VCaP (cell line): ENCODE measurements at regions not wholly inside any gene's neighbourhood (a gene's known extent, or its start where the extent isn't known, plus 50 kb on each side); places are given as distances from the start of the nearest gene placed in this dataset.
"Not testable (repeated sequence)": the region's sequence is repeated elsewhere in the genome, so short reads cannot be mapped to it uniquely, and the experiment has no call there.

Source experiments
- H3K27ac ChIP-seq: fragments of 450-650 bp; 2 replicates; pipeline ENCODE4 v1.5.1; 2017
- TF ChIP-seq, protein P1 (sequence below): fragments of 450-650 bp; conservative IDR thresholded peaks from 2 replicates; pipeline ENCODE4 v1.5.1; 2017; ENCODE audit warnings: mild to moderate bottlenecking, moderate library complexity

DNA sequence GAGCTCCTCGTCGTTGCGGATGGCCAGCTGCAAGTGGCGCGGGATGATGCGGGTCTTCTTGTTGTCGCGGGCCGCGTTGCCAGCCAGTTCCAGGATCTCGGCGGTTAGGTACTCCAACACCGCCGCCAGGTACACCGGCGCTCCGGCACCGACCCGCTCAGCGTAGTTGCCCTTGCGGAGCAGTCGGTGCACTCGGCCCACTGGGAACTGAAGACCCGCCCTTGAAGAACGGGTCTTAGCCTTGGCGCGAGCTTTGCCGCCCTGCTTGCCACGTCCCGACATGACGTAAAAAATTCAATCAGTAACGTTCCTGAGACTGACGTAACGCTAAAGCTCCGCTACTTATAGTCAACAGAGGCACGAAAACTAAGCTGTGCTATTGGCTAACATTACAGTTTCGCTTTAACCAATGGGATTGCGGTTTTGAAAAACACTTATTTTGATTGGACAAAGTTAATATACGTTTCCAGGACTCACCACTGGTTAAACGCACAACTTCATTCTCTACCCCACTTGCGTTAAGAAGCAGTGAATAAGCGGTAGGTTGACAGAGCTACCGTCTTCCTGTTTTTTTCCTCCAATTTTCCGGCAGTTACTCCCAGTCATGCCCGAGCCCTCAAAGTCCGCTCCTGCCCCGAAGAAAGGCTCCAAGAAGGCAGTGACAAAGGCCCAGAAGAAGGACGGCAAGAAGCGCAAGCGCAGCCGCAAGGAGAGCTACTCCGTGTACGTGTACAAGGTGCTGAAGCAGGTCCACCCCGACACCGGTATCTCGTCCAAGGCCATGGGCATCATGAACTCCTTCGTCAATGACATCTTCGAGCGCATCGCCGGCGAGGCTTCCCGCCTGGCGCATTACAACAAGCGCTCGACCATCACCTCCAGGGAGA is 73.9 kb downstream of the OR2B2 start:
- H3K27ac ChIP-seq: peak overlapping the region; percentile 95

DNA sequence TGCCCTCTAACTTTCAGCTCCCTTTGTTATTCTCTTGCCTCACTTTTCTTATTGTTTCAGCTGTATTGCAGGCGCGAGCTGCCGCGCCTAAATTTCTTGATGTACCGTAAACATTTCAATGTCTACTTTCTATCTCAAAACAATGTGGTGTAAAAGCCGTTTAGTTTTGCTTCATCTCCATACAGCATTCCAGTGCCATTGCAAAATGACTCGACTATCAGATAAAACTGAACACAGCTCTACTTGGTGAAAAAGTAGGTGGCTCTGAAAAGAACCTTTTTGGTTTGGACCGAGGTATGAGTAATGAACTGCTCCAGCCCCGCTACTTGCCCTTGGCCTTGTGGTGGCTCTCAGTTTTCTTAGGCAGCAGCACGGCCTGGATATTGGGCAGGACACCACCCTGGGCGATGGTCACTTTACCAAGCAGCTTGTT is 74.6 kb downstream of the OR2B2 start:
- H3K27ac ChIP-seq: peak overlapping the region; percentile 95
- TF ChIP-seq, protein P1, sequence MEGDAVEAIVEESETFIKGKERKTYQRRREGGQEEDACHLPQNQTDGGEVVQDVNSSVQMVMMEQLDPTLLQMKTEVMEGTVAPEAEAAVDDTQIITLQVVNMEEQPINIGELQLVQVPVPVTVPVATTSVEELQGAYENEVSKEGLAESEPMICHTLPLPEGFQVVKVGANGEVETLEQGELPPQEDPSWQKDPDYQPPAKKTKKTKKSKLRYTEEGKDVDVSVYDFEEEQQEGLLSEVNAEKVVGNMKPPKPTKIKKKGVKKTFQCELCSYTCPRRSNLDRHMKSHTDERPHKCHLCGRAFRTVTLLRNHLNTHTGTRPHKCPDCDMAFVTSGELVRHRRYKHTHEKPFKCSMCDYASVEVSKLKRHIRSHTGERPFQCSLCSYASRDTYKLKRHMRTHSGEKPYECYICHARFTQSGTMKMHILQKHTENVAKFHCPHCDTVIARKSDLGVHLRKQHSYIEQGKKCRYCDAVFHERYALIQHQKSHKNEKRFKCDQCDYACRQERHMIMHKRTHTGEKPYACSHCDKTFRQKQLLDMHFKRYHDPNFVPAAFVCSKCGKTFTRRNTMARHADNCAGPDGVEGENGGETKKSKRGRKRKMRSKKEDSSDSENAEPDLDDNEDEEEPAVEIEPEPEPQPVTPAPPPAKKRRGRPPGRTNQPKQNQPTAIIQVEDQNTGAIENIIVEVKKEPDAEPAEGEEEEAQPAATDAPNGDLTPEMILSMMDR: no peak

More for the DNA sequence above, 73.9 kb downstream of the OR2B2 start:
- TF ChIP-seq, protein P1: no peak

DNA sequence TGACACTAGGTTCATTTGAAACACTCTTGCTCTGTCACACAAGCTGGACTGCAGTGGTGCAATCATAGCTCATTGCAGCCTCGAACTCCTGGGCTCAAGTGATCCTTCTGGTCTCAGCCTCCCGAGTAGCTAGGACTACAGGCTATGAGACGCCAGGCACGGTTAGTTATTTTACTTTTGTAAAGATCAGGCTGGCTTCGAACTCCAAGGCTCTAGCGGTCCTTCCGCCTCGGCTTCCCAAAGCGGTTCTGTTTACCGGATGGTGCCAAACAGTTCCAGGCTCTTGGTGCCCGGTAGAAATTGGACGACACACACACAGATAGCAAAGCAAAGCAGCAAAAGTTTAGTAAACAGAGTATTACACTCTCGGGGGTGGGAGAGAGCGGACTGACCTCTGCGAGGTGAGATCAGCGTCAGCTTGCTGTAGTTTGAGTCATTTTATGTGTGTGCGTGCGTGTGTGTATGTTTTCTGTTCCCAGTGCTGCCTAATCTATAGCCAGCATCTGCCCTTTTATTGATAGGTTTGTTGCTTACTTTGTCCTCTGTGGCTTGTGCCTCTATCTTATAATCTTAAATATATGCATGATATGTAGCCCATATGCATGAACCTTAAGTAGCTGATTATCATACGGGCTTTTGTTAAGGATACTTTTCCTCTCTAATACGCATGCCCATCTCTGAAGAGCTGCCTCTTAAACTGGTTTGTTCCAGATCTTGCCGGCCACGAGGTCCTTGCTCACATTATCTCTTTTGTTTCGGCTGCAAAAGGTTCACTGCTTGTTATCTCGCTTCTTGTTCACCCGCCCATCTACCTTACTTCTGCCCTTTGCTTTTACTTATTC is 75.2 kb downstream of the OR2B2 start:
- H3K27ac ChIP-seq: peak overlapping the region; percentile 95
- TF ChIP-seq, protein P1: no peak

DNA sequence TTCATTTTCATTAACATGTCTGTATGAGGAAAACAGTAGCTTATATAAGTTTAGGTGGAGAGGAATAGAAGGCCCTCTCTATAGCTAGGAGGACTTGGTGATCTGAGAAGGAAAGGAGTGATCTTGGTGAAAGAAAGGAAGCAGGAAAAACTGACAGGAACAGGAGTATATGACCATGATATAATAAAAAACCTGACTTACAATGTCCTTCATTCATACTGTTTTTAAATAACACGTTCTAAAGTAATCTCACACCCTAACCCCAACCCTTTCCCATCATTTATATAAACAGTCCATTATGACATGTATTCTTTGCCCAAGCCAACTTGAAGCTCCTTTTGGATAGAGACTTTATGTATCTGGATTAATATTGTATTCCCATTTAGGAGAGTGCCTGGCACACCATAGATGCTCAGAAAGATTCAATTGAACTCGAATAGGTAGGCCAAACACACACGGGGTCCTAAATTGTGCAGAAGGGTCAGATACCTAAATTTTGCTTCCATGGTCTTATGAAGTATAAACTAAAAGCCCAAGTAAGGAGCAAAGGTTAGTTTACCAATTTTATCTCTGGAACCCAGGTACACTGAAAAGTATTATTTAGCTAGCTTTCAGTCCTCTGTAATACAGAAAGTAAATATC is 75.9 kb downstream of the OR2B2 start:
- TF ChIP-seq, protein P1: no peak
- H3K27ac ChIP-seq: peak overlapping the region; percentile 95

DNA sequence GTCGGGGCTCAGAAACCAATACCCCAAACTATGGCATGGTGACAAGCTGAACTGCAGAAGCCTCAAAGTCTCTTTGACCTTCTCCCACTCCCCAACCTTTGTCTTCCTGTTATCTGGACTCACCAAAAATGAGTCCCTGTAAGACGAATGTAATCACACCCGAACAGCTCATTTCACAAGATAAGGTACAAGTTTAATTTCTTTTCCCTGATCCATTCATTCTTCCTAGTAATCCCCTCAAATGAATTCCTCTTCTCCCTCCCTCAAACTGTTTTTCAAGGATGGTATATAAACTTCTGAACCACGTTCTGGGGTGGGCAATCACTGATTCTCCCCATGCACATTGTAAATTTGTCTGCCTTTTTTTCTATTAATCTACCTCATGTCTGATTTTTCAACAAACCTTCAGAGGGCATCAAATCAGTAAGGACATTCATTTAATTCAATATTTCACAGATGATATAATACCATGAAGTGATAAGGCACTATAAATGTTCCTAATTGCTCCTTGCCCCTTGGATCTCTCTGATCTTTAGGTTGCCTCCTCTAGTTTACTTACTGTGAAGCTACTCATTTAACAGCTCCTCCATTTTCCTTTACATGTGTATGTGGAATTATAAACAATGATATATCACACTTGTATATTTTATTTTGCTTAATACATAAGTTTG is 77.2 kb downstream of the OR2B2 start:
- H3K27ac ChIP-seq: peak overlapping the region; percentile 95
- TF ChIP-seq, protein P1: no peak

DNA sequence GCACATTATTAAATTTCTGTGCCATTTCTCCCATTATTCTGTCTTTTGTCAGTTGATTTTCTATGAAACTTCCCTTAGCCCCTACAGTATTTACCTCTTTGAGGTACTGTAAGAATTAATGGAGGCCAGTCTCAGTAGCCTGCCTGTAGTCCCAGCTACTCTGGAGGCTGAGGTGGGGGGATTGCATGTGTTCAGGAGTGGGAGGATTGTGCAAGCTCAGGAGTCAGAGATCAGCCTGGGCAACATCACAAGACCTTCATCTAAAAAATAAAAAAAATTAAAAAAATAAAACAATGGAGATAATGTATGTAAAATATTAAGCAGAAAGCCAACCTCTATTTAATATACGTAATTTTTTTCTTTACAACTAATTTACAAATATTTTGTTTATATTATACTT is 77.8 kb downstream of the OR2B2 start:
- TF ChIP-seq, protein P1: no peak
- no peak overlapping the region for H3K27ac ChIP-seq

DNA sequence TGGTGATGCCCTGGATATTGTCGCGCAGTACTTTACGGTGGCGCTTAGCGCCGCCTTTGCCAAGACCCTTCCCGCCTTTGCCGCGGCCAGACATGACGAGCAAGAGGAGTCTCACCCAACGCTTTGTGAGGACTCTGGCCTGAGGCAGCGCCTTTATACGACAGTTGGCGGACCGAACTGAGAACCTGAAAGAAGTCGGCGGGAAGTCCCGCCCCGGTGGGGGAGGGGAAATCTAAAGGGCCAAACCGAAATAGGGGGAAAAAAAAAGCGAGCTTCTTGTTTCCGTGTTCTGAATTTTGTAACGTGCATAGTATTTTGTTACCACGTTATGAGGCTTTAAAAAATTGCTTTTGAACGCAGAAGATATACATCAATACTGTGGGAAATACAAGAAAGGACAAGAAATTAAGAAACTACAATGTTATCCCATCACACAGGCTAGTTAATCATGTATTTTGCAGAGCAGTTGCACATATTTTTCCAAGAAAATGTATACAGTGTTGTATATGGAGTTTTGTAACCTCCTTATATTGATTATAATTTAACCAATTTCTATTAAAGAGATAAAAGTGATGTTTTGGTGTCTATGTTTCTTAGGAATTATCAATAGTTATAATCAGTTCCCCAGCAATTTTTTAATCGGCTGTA is 80.6 kb downstream of the OR2B2 start:
- not testable (repeated sequence) for H3K27ac ChIP-seq

DNA sequence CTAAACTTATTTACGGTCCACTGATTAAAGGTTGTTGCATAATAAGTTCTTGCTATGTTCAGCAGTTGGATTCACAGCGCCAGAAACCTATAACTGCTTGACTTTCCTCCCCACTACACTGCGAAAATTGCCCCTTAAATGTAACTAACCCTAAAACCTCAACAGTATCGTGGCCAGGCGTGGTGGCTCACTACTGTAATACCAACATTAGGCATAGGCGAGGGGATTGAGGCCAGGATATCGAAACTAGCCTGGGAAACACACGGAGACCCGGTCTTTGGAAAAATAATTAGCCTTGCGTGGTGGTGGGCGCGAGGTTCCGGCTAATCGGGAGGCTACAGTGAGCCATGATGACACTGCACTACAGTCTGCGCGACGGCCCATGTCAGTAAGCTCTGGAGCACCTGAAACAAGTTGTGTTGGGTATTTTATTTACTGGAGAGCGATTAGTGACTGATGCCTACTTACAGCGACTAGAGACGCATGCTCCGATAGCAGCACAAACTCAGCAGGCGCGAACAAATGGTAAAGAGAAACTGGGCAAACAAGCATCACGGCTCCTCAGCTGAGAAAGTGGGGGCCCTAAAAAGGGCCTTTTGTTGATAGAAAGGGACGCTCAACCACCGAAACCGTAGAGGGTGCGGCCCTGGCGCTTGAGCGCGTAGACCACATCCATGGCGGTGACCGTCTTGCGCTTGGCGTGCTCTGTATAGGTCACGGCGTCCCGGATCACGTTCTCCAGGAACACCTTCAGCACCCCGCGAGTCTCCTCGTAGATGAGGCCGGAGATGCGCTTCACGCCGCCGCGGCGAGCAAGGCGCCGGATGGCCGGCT is 81.4 kb downstream of the OR2B2 start:
- H3K27ac ChIP-seq: not testable (repeated sequence)
